IPS-20b (cell line): ENCODE measurements at regions not wholly inside any gene's neighbourhood (a gene's known extent, or its start where the extent isn't known, plus 50 kb on each side); places are given as distances from the start of the nearest gene placed in this dataset.

Experiments
- H3K27ac ChIP-seq: one replicate; pipeline ENCODE4 v1.5.1; 2013; ENCODE audit warnings: low read length
- H3K27me3 ChIP-seq: 2 replicates; pipeline ENCODE4 v1.6.1; 2013; ENCODE audit warnings: mild to moderate bottlenecking, low read length, inconsistent platforms; ENCODE audit not compliant: insufficient read depth
- H3K36me3 ChIP-seq: 2 replicates; pipeline ENCODE4 v1.6.1; 2013; ENCODE audit warnings: low read depth, mild to moderate bottlenecking, inconsistent platforms, low read length, moderate library complexity; ENCODE audit not compliant: insufficient read depth
- H3K4me1 ChIP-seq: 2 replicates; pipeline ENCODE4 v1.6.1; 2013; ENCODE audit warnings: mild to moderate bottlenecking, control low read depth, inconsistent platforms, low read length, moderate library complexity; ENCODE audit not compliant: insufficient read depth
- H3K4me3 ChIP-seq: 2 replicates; pipeline ENCODE4 v1.5.1; 2013; ENCODE audit warnings: mild to moderate bottlenecking, low read length, inconsistent platforms
- H3K9ac ChIP-seq: 2 replicates; pipeline ENCODE4 v1.6.1; 2013; ENCODE audit warnings: low read depth, mild to moderate bottlenecking, inconsistent platforms, low read length, moderate library complexity
- H3K9me3 ChIP-seq: 2 replicates; pipeline ENCODE4 v1.6.1; 2013; ENCODE audit warnings: mild to moderate bottlenecking, low read depth, low read length, inconsistent platforms; ENCODE audit not compliant: insufficient read depth

DNA sequence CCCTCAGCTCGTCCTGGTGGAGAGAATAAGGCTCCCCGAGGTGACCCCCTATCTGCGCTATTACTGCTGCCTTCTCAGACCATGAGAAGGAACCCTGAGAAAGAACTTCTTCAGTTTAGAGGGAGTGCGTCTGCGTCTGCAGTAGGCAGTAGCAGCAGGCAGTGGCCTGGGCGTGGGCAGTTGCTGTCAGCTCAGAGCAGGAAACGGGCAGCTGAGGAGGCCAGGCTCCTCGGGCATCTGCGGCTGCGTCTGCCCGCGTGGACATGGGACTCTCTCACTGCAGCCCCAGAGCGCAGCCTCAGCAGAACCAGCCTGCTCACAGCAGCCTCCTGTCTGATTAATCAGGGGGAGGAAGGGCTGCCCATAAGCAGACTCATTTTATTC lies 49.8 kb upstream of the FCN1 start:
- Histone ChIP-seq H3K4me1 (no peaks in the 10 kb centered on the region; the same call in 1 of the 2 replicates), H3K4me3 (no peak overlapping the region), H3K9ac (no peak overlapping the region), H3K36me3 (no peaks in the 10 kb centered on the region), H3K27me3 (no peaks in the 10 kb centered on the region), H3K9me3 (no peaks in the 10 kb centered on the region), H3K27ac (no peak overlapping the region)

DNA sequence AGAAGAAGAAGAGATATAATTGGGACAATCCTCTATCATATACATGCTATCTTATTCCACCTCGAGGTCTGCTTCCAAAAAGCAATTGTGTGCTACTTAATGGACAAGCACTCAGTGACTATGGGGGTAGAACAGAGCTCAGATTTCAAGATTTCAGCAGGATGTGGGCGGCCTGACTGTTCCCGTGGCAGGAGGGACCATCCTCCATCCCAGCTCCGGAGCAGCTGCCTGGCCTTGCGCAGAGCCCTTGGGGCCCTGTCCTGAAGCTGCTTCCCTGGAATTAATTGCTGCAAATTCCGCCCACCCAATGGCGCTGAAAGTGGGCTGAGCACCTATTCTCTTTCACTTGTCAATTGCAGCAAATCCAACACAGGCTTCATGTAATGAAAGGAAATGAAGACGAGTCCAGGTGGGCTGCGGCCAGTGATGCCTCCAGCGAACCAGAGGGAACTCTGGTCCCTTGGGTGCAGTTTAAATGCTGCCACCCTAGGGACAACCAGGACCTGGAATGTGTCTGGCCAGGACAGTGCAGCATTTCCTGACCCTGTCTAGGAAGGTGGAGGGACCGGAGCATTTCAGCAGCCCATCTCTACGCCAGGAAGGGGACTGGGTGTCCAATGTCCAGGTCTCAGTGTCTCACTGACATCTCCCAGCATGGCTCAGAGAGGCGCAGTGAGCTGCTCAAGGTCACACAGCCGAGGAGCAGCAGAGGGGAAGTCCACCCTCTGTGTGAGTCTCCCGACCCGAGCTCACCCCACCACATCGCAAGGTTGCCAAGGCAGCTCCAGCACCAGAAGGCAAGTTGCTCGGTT lies 50.5 kb upstream of the FCN1 start:
- no peaks in the 10 kb centered on the region for H3K27me3 ChIP-seq
- no peaks in the 10 kb centered on the region for H3K36me3 ChIP-seq
- no peak overlapping the region for H3K9ac ChIP-seq
- no peaks in the 10 kb centered on the region for H3K9me3 ChIP-seq
- H3K4me1 ChIP-seq, result no peaks in the 10 kb centered on the region; the same call in 1 of the 2 replicates
- H3K27ac ChIP-seq, result no peak overlapping the region
- H3K4me3 ChIP-seq, result no peak overlapping the region

- H3K9me3 ChIP-seq, result no peaks in the 10 kb centered on the region
- H3K27me3 ChIP-seq, result no peaks in the 10 kb centered on the region
- H3K36me3 ChIP-seq, result no peaks in the 10 kb centered on the region
- no peak overlapping the region for H3K9ac ChIP-seq
- H3K27ac ChIP-seq, result no peak overlapping the region
- no peak overlapping the region for H3K4me3 ChIP-seq
- H3K4me1 ChIP-seq, result no peaks in the 10 kb centered on the region; the same call in 1 of the 2 replicates
Observed at GRCh38 chr9:134968823-134969090, 51.0 kb upstream of the FCN1 start.

GRCh38 chr9:134969156-134970045 lies 51.7 kb upstream of the FCN1 start:
- Histone ChIP-seq H3K36me3 (no peaks in the 10 kb centered on the region), H3K27ac (no peak overlapping the region), H3K9ac (no peak overlapping the region), H3K9me3 (no peaks in the 10 kb centered on the region), H3K4me3 (no peak overlapping the region), H3K4me1 (peaks cover 4% of the 10 kb centered on the region; the same call in 1 of the 2 replicates), H3K27me3 (no peaks in the 10 kb centered on the region)

- H3K27me3 ChIP-seq, result no peaks in the 10 kb centered on the region
- no peak overlapping the region for H3K27ac ChIP-seq
- no peaks in the 10 kb centered on the region for H3K36me3 ChIP-seq
- H3K4me3 ChIP-seq, result no peak overlapping the region
- peaks cover 11% of the 10 kb centered on the region; the same call in 1 of the 2 replicates for H3K4me1 ChIP-seq
- H3K9ac ChIP-seq, result no peak overlapping the region
- H3K9me3 ChIP-seq, result no peaks in the 10 kb centered on the region
Observed at GRCh38 chr9:134970198-134970597, 52.5 kb upstream of the FCN1 start.

GRCh38 chr9:134970719-134971118 lies 53.0 kb upstream of the FCN1 start:
- Histone ChIP-seq H3K4me3 (no peak overlapping the region), H3K9me3 (no peaks in the 10 kb centered on the region), H3K4me1 (peaks cover 14% of the 10 kb centered on the region; the same call in 1 of the 2 replicates), H3K27me3 (no peaks in the 10 kb centered on the region), H3K27ac (no peak overlapping the region), H3K36me3 (no peaks in the 10 kb centered on the region), H3K9ac (no peak overlapping the region)

DNA sequence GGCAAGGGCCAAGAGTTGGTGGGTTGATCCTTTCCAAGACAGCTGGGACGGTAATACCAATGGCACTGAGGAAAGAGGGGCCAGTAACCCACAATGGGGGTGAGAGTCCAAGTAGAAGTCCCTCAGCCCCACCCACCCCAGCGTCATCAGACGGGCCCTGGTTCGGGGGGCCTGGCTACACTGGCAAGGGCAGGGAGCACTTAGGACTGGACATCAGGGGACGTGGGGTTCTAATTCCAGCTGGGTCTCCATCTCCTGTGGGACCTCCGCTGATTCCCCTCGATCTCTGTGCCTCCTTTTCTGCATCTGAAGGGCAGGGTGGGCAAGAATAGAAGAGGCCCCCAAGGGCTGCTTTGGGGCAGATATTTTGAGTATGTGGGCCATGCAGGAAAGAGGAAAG lies 53.5 kb upstream of the FCN1 start:
- peaks cover 17% of the 10 kb centered on the region; the same call in 1 of the 2 replicates for H3K4me1 ChIP-seq
- no peaks in the 10 kb centered on the region for H3K27me3 ChIP-seq
- no peak overlapping the region for H3K4me3 ChIP-seq
- no peaks in the 10 kb centered on the region for H3K9me3 ChIP-seq
- no peak overlapping the region for H3K27ac ChIP-seq
- H3K36me3 ChIP-seq, result no peaks in the 10 kb centered on the region
- no peak overlapping the region for H3K9ac ChIP-seq

DNA sequence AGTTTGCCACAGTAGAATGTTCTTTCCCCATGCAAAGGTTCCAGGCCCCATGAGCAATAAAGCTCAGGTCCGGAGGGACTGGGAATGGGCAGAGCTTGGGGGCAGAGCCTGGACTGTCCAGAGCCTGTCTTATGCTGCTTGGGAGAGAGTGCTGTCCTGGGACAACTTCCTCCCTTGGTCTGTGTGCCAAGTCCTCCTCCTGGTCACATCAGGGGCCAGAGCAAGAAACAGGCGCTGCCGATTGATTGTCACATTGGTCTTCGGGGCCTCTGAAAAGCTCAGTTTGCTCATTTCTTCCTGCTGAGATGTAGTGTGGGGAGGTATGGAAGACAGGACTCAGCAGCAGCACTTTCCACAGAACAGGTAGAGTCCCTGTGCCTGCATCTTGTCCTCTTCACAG lies 54.0 kb upstream of the FCN1 start:
- no peaks in the 10 kb centered on the region for H3K27me3 ChIP-seq
- no peak overlapping the region for H3K9ac ChIP-seq
- no peak overlapping the region for H3K4me3 ChIP-seq
- no peak overlapping the region for H3K27ac ChIP-seq
- peaks cover 17% of the 10 kb centered on the region; the same call in 1 of the 2 replicates for H3K4me1 ChIP-seq
- H3K36me3 ChIP-seq, result no peaks in the 10 kb centered on the region
- no peaks in the 10 kb centered on the region for H3K9me3 ChIP-seq

- Histone ChIP-seq H3K27me3 (no peaks in the 10 kb centered on the region), H3K36me3 (no peaks in the 10 kb centered on the region), H3K27ac (no peak overlapping the region), H3K9me3 (no peaks in the 10 kb centered on the region), H3K4me3 (no peak overlapping the region), H3K4me1 (peaks cover 17% of the 10 kb centered on the region; the same call in 1 of the 2 replicates), H3K9ac (no peak overlapping the region)
Observed at GRCh38 chr9:134972140-134972539, 54.4 kb upstream of the FCN1 start.

GRCh38 chr9:134975253-134975652 lies 57.5 kb upstream of the FCN1 start:
- H3K27me3 ChIP-seq, result no peaks in the 10 kb centered on the region
- H3K4me1 ChIP-seq, result peaks cover 17% of the 10 kb centered on the region; the same call in 1 of the 2 replicates
- H3K36me3 ChIP-seq, result no peaks in the 10 kb centered on the region
- peak overlapping the region; percentile 39; the same call in 1 of the 2 replicates for H3K4me3 ChIP-seq
- H3K9ac ChIP-seq, result no peak overlapping the region
- H3K9me3 ChIP-seq, result no peaks in the 10 kb centered on the region
- H3K27ac ChIP-seq, result no peak overlapping the region

DNA sequence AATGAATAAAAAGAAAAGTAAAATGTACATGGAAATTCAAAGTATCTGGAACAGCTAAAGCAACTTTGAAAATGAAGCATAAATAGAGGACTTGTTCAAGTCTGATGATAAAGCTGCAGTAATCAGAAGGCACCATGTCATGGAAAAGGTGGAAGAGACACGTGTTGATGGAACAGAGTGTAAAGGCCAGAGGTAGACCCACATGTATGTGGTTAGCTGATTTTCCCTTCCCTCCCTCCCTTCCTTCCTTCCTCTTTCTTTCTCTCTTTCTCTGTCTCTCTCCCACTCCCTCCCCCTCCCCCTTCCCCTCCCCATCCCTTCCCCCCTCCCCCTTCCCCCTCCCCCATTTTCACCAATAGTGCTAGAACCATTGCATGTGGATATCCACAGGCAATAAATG lies 58.7 kb upstream of the FCN1 start:
- Histone ChIP-seq H3K27ac (no peak overlapping the region), H3K9me3 (no peaks in the 10 kb centered on the region), H3K4me1 (peaks cover 17% of the 10 kb centered on the region; the same call in 1 of the 2 replicates), H3K4me3 (no peak overlapping the region), H3K27me3 (no peaks in the 10 kb centered on the region), H3K36me3 (no peaks in the 10 kb centered on the region), H3K9ac (no peak overlapping the region)

GRCh38 chr9:134978272-134978671 lies 60.6 kb upstream of the FCN1 start:
- peaks cover 21% of the 10 kb centered on the region; the same call in 1 of the 2 replicates for H3K4me1 ChIP-seq
- no peak overlapping the region for H3K9ac ChIP-seq
- no peak overlapping the region for H3K4me3 ChIP-seq
- no peaks in the 10 kb centered on the region for H3K27me3 ChIP-seq
- no peaks in the 10 kb centered on the region for H3K36me3 ChIP-seq
- no peaks in the 10 kb centered on the region for H3K9me3 ChIP-seq
- H3K27ac ChIP-seq, result no peak overlapping the region
